A549 (cell line): ENCODE measurements at regions not wholly inside any gene's neighbourhood (a gene's known extent, or its start where the extent isn't known, plus 50 kb on each side); places are given as distances from the start of the nearest gene placed in this dataset.
"Not testable (repeated sequence)": the region's sequence is repeated elsewhere in the genome, so short reads cannot be mapped to it uniquely, and the experiment has no call there.

Source experiments
- CBX2 ChIP-seq: fragments of 200-600 bp; sonication (generic); IDR thresholded peaks from 2 replicates; pipeline ENCODE4 v1.6.1; 2016; ENCODE audit warnings: low read depth, mild to moderate bottlenecking, borderline replicate concordance
- CTCF ChIP-seq: fragments of >200 bp; sonication (Bioruptor Twin); formaldehyde crosslinking; IDR thresholded peaks from 3 replicates; pipeline ENCODE4 v1.5.1; 2016
- HMGXB4 ChIP-seq: fragments of 250-450 bp; sonication (Bioruptor Pico); IDR thresholded peaks from 2 replicates; pipeline ENCODE4 v1.5.0; 2021; ENCODE audit warnings: mild to moderate bottlenecking, moderate library complexity, borderline replicate concordance
- KDM5A ChIP-seq: fragments of 200-600 bp; sonication (generic); IDR thresholded peaks from 2 replicates; pipeline ENCODE4 v1.6.1; 2016; ENCODE audit warnings: antibody characterized with exemption, mild to moderate bottlenecking
- MAX ChIP-seq: IDR thresholded peaks from 2 replicates; pipeline ENCODE4 v1.6.1; 2012
- MAZ ChIP-seq: fragments of 150-350 bp; IDR thresholded peaks from 2 replicates; pipeline ENCODE4 v1.6.1; 2014; ENCODE audit warnings: antibody characterized with exemption, low read depth, low read length, borderline replicate concordance
- PHF8 ChIP-seq: fragments of 200-600 bp; sonication (generic); IDR thresholded peaks from 2 replicates; pipeline ENCODE4 v1.6.1; 2016; ENCODE audit warnings: low read depth, mild to moderate bottlenecking, antibody characterized with exemption, moderate library complexity, borderline replicate concordance
- POLR2A ChIP-seq: IDR thresholded peaks from 2 replicates; pipeline ENCODE4 v1.6.1; 2012; ENCODE audit warnings: mild to moderate bottlenecking, low read length
- RAD21 ChIP-seq, 2 experiments: fragments of >200 bp in 1 of 2; sonication (Bioruptor Twin) in 1 of 2; formaldehyde crosslinking in 1 of 2; IDR thresholded peaks in 1 of 2; conservative IDR thresholded peaks in 1 of 2; 2 replicates in 1 of 2; 3 replicates in 1 of 2; pipeline ENCODE4 v1.6.1; 2012 to 2018; ENCODE audit warnings: inconsistent platforms in 1 of 2
- RCOR1 ChIP-seq: fragments of 150-350 bp; IDR thresholded peaks from 2 replicates; pipeline ENCODE4 v1.6.1; 2014; ENCODE audit warnings: antibody characterized with exemption, low read length, low read depth
- RFX5 ChIP-seq: fragments of 450-650 bp; IDR thresholded peaks from 2 replicates; pipeline ENCODE4 v1.7.1; 2014; ENCODE audit warnings: antibody characterized with exemption, mild to moderate bottlenecking, moderate library complexity
- ZFP36 ChIP-seq: fragments of 450-650 bp; IDR thresholded peaks from 2 replicates; pipeline ENCODE4 v1.6.1; 2014; ENCODE audit warnings: borderline replicate concordance; ENCODE audit not compliant: partially characterized antibody

GRCh38 chr17:16864462-16865076, 107.3 kb downstream of the TNFRSF13B start:
- TF ChIP-seq RAD21 (conservative IDR thresholded peaks at IDR 0.05 in 1 of 2, IDR thresholded peaks at IDR 0.05 in 1 of 2); POLR2A; ZFP36; HMGXB4; CTCF; MAX; PHF8; RFX5; KDM5A; RCOR1; MAZ; CBX2: not testable (repeated sequence)
